ENCODE measurements at regions not wholly inside any gene's neighbourhood (a gene's known extent, or its start where the extent isn't known, plus 50 kb on each side); places are given as distances from the start of the nearest gene placed in this dataset.

GRCh38 chr2:193475038-193475437 lies 1280.3 kb upstream of the TMEFF2 start:
- Mint-ChIP-seq H3K36me3 (ENCODE audit: unreplicated experiment) (no peaks in the 10 kb centered on the region), H3K9me3 (ENCODE audit: unreplicated experiment) (peaks cover 12% of the 10 kb centered on the region), H3K27me3 (ENCODE audit: unreplicated experiment) (no peaks in the 10 kb centered on the region), H3K4me3 (ENCODE audit: unreplicated experiment) (no peak overlapping the region), H3K27ac (ENCODE audit: unreplicated experiment) (no peak overlapping the region), H3K4me1 (ENCODE audit: unreplicated experiment) (no peaks in the 10 kb centered on the region)
- DNase-seq (ENCODE audit: extremely low spot score, unreplicated experiment): no peak
- no peak for TF ChIP-seq CTCF (IDR thresholded peaks at IDR 0.05)

GRCh38 chr2:193469251-193469650 lies 1274.5 kb upstream of the TMEFF2 start:
- no peaks in the 10 kb centered on the region for H3K4me1 Mint-ChIP-seq (ENCODE audit: unreplicated experiment)
- peaks cover 3% of the 10 kb centered on the region for H3K36me3 Mint-ChIP-seq (ENCODE audit: unreplicated experiment)
- peaks cover 18% of the 10 kb centered on the region for H3K9me3 Mint-ChIP-seq (ENCODE audit: unreplicated experiment)
- H3K27ac Mint-ChIP-seq (ENCODE audit: unreplicated experiment): no peak overlapping the region
- H3K27me3 Mint-ChIP-seq (ENCODE audit: unreplicated experiment): no peaks in the 10 kb centered on the region
- H3K4me3 Mint-ChIP-seq (ENCODE audit: unreplicated experiment): no peak overlapping the region
- TF ChIP-seq CTCF (IDR thresholded peaks at IDR 0.05): no peak
- DNase-seq (ENCODE audit: extremely low spot score, unreplicated experiment): no peak

GRCh38 chr2:193467276-193467987 lies 1272.7 kb upstream of the TMEFF2 start:
- DNase-seq (ENCODE audit: extremely low spot score, unreplicated experiment): no peak
- Mint-ChIP-seq H3K27me3 (ENCODE audit: unreplicated experiment) (no peaks in the 10 kb centered on the region), H3K4me3 (ENCODE audit: unreplicated experiment) (no peak overlapping the region), H3K9me3 (ENCODE audit: unreplicated experiment) (peaks cover 16% of the 10 kb centered on the region), H3K27ac (ENCODE audit: unreplicated experiment) (no peak overlapping the region), H3K4me1 (ENCODE audit: unreplicated experiment) (peaks cover 17% of the 10 kb centered on the region), H3K36me3 (ENCODE audit: unreplicated experiment) (peaks cover 5% of the 10 kb centered on the region)
- TF ChIP-seq CTCF (IDR thresholded peaks at IDR 0.05): no peak

GRCh38 chr2:193463011-193463410 lies 1268.3 kb upstream of the TMEFF2 start:
- H3K27ac Mint-ChIP-seq (ENCODE audit: unreplicated experiment): peak overlapping the region; percentile 67
- DNase-seq (ENCODE audit: extremely low spot score, unreplicated experiment): no peak
- H3K9me3 Mint-ChIP-seq (ENCODE audit: unreplicated experiment): peaks cover 16% of the 10 kb centered on the region
- H3K4me3 Mint-ChIP-seq (ENCODE audit: unreplicated experiment): no peak overlapping the region
- no peaks in the 10 kb centered on the region for H3K27me3 Mint-ChIP-seq (ENCODE audit: unreplicated experiment)
- no peak for TF ChIP-seq CTCF (IDR thresholded peaks at IDR 0.05)
- peaks cover 5% of the 10 kb centered on the region for H3K36me3 Mint-ChIP-seq (ENCODE audit: unreplicated experiment)
- H3K4me1 Mint-ChIP-seq (ENCODE audit: unreplicated experiment): peaks cover 33% of the 10 kb centered on the region

GRCh38 chr2:193462411-193462810 lies 1267.7 kb upstream of the TMEFF2 start:
- H3K9me3 Mint-ChIP-seq (ENCODE audit: unreplicated experiment): peaks cover 16% of the 10 kb centered on the region
- no peaks in the 10 kb centered on the region for H3K27me3 Mint-ChIP-seq (ENCODE audit: unreplicated experiment)
- no peak overlapping the region for H3K4me3 Mint-ChIP-seq (ENCODE audit: unreplicated experiment)
- TF ChIP-seq CTCF (IDR thresholded peaks at IDR 0.05): no peak
- peaks cover 33% of the 10 kb centered on the region for H3K4me1 Mint-ChIP-seq (ENCODE audit: unreplicated experiment)
- no peak for DNase-seq (ENCODE audit: extremely low spot score, unreplicated experiment)
- peak overlapping the region; percentile 67 for H3K27ac Mint-ChIP-seq (ENCODE audit: unreplicated experiment)
- H3K36me3 Mint-ChIP-seq (ENCODE audit: unreplicated experiment): peaks cover 5% of the 10 kb centered on the region

Data from osteocyte (in vitro differentiated cells).